NCI-H2227 (cell line): ENCODE measurements at regions not wholly inside any gene's neighbourhood (a gene's known extent, or its start where the extent isn't known, plus 50 kb on each side); places are given as distances from the start of the nearest gene placed in this dataset.

ENCODE experiments used
- DNase-seq: peaks from one replicate; lab custom pipeline; 2025; ENCODE audit not compliant: unreplicated experiment; lab: John Stamatoyannopoulos, UW

DNA sequence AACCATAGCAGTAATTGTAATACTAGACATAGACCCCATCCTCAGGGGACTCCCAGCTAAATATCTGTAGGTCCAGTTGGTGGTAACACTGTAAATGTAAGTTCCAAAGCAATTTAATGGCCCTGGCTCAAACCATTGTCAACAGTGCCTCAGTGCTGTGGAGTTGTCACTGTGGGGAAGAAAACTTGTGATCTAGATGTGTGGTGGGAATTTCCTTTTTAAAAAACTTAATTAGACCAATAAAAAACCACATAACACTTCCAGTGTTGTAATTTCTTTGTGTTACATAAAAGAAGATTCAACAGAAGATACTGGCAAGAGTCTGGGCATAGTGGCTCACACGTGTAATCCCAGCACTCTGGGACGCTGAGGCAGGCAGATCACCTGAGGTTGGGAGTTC lies 138.6 kb upstream of the UMPS start:
- DNase-seq, result no peak

GRCh38 chr3:124592658-124593441 lies 137.4 kb upstream of the UMPS start:
- no peak for DNase-seq

GRCh38 chr3:124593442-124593829 lies 136.8 kb upstream of the UMPS start:
- no peak for DNase-seq

DNA sequence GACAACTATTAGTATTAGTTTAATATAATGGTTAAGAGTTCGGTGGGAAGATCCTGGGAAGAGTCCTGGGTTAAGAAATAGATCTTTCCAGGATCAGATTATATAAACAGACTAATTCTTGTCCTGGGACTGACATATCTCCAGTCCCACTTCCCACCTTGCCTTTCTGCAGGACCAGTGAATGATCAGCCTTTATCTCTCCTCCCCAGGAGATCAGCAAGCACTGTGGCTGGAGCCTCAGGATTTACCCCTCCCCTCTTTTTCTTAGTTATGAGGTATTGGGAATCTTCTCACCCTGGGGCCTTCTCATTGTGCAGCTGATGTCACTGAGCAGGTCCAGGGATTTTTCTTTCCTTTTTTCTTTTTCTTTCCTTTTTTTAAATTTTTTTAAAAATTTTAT lies 135.7 kb upstream of the UMPS start:
- no peak for DNase-seq

GRCh38 chr3:124597273-124597672 lies 133.0 kb upstream of the UMPS start:
- DNase-seq, result no peak

DNA sequence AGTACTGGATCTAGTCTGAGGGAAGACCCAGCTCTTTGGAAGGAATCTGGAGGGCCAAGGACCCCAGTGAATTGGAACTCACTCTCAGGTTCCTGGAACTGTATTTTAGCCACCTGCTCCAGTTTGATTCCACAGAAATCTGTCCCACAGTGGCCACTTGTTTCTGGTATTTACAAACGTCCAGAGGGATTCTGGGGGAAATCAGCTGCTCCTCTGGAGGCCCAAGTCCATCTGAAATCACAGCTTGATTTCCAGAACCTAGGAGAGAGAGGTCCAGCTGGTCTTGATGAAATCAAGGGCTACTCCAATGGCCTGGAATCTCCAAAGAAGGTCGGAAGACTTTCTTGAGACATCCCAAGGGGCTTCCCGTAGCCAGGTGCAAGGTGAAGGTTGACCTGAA lies 132.3 kb upstream of the UMPS start:
- DNase-seq, result no peak

- peak; percentile 1 for DNase-seq
Measured at GRCh38 chr3:124599147-124599765, 131.0 kb upstream of the UMPS start.

DNA sequence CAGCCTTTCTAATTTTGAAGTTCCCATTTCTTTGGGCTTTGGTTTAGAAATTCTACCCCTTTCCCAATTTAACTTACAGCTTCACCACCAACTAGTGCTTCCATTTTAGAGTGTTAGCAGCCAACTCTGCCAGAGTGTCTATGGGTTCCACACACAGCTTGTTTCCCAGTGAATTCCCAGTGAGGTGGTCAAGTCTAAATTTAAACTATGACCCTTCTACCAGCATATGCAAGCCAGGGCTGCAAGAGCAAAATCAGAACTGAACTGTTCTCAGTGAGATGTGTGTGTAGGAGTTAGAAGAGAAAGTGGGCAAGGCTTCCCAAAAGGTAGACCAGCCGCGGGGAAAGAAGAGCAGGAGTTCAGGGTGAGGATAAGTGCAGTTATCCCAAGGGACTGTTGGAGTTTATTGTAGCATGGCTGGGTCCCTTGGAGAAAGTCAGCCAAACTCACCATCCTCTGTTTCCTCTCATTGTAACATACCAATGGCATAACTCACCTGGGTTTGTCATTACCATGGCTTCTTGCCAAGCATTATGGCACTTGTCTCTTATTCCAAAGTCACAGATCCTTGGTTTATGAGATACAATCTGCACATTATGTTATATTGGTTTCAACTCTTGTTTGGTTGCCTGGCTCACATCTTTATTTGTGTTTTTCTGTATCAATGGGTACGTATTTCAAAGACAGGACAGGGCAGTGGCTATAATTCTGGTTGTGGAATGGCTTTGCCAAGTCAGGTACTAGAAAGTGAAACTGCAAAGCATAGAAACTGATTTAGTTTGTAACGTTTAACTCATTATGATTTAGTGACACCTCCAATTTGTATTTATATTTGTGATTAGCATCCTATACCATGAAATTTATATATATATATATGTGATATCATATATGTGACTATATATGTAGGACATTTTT lies 130.2 kb upstream of the UMPS start:
- DNase-seq, result no peak

DNA sequence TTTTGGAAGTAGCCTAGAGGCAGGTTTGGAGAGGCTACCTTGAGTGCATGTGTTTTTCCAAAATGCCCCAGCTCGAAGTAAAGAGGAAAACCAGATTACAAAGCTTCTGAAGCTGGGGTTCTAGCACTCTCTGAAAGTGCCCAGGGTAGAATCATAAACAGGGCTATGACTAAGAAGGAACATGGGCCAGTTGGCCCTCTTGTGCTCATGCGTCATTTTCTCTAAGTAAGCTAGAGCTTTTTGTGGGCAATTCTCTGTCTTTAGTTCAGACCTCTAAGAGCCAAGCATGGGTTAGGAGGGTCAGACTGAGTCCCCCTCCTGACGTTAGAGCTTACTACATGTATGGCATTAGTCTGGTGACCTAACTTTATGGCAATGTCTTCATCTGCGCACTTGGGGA lies 129.5 kb upstream of the UMPS start:
- no peak for DNase-seq

DNA sequence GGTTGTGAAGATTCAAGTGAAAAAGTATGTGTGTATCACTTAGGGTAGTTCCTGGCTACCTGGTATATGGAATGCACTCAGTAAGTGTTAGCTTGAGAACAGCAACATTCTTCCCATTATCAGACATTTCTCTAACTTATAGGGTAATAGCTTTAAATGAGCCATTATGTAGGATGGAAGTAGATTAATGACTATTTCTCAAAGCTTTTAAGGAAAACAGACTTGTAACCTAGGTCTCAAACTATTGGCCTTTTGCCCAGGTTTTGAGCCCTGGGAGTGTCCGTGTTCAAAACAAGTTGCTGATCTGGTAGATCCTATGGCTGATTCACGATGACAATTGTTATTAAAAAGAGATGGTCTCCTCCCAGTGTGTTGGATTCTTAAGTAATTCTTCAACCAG lies 129.1 kb upstream of the UMPS start:
- no peak for DNase-seq

DNA sequence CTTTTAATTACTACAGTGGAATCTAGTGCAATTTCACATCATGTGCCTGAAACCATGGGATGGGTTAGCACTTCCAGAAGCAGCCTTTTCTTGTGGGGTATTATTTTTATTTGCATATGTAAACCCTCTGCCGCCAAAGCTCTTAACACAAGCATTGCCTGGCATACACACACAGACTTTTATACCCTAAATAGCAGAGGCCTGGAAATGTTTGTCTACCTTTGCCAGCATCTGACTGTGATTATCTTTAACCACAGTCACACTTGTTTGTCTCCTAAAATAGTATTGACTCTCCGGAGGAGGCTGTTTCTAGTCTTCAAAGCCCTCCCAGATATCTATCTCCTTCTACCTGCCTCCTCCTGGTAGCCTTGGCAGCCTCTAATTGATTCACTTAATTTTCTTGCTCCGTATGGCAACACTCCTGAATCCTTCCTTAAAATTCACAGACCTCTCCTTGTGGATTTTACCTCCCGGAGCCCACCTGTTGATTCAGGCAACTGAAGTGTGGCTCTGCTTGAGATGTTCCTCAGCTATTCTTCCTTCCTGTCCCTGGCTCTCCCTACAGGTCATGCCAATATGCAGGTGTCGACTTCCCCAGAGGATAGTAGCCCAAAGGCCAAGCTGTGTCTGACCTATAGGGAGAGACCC lies 127.1 kb upstream of the UMPS start:
- DNase-seq, result no peak

- DNase-seq, result no peak
Measured at GRCh38 chr3:124605781-124606579, 124.3 kb upstream of the UMPS start.

- DNase-seq, result no peak
Measured at GRCh38 chr3:124607163-124607562, 123.1 kb upstream of the UMPS start.

DNA sequence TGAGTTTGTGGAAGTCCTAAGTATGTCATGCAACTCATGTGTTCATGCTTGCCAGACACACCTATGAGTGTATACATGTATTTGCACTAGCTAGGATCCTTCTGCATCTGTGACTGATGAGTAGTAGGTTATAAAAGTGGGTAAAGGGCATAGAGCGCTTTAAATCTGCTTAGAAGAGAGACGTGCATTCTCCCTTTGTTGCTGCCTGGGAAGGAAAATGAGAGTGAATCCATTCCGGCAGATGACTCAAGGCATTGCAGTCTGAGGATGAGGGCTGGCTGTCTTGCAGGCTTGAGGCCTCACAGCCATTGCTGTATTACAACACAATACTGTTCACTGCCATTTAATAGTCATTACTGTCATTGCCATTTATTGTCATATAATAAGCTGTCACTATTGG lies 120.8 kb upstream of the UMPS start:
- DNase-seq, result no peak

DNA sequence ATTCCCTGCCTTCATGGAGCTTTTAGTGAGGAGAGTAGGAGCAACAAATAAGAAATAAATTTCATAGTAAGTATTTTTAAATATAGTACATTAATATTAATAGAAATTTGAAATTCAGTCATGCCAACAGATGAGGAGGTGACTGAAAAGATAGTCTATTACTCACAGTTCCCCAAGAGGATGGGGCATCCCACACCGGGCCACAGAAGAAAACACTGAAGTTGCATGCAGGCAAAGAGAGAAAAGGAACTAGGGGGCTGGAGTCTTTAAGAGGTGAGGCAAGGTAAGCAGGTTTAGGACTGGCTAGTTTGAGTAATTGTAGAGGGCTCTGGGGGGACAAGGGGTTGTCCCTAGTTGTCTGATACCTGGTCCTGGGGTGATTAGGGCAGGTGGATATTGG lies 120.1 kb upstream of the UMPS start:
- no peak for DNase-seq

- no peak for DNase-seq
Measured at GRCh38 chr3:124611520-124611919, 118.7 kb upstream of the UMPS start.

GRCh38 chr3:124615896-124616543 lies 114.2 kb upstream of the UMPS start:
- peak; percentile 11 for DNase-seq

DNA sequence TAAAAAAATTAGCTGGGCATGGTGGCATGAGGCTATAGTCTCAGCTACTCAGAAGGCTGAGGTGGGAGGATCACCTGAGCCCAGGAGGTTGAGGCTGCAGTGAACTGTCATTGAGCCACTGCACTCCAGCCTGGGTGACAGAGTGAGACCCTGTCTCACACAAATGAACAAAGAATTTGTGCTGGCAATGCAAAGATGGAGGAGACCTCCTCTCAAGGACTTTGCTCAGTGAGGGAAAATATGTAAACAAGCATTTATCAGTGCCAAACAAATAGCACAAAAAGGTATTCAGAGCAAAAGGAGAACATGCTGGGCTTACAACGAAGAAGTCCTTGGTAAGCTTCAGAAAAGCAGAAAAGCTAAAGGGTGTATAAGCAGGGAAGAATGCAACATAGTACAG lies 113.1 kb upstream of the UMPS start:
- DNase-seq, result no peak

- no peak for DNase-seq
Measured at GRCh38 chr3:124619887-124620599, 110.2 kb upstream of the UMPS start.
